OCI-LY7 (cell line): ENCODE measurements at regions not wholly inside any gene's neighbourhood (a gene's known extent, or its start where the extent isn't known, plus 50 kb on each side); places are given as distances from the start of the nearest gene placed in this dataset.

ENCODE experiments used
- BruUV-seq: library from RNA; stranded (reverse); fragments of 400-500 nt; replicated peaks from 2 replicates; lab custom pipeline; 2021; lab: Mats Ljungman, UMichigan
- CTCF ChIA-PET: fragments of 300-600 bp; sonication (Branson Sonifier 250); formaldehyde crosslinking; loops from one replicate; lab custom pipeline; 2022; ENCODE audit warnings: antibody characterized with exemption; ENCODE audit not compliant: unreplicated experiment; lab: Charles Lee
- POLR2A ChIA-PET: fragments of 300-600 bp; sonication (Branson Sonifier 250); formaldehyde crosslinking; loops from one replicate; lab custom pipeline; 2022; ENCODE audit warnings: antibody characterized with exemption; lab: Charles Lee
- DNase-seq: peaks from one replicate; pipeline ENCODE4 v3.0.0-alpha.2; 2015; ENCODE audit warnings: low spot score
- H2AFZ ChIP-seq: fragments of 200-600 bp; sonication (generic), shearing (Covaris generic); 2 replicates; pipeline ENCODE4 v1.6.1; 2014; ENCODE audit warnings: mild to moderate bottlenecking, antibody characterized with exemption, low read length, moderate library complexity
- H3K27ac ChIP-seq: fragments of 200-600 bp; sonication (generic); 2 replicates; pipeline ENCODE4 v1.5.1; 2014; ENCODE audit warnings: mixed run types, low read depth, mild to moderate bottlenecking, moderate library complexity, low read length, inconsistent platforms; ENCODE audit not compliant: poor library complexity, severe bottlenecking
- H3K36me3 ChIP-seq: fragments of 200-600 bp; sonication (generic); 2 replicates; pipeline ENCODE4 v1.6.1; 2014; ENCODE audit warnings: mild to moderate bottlenecking, antibody characterized with exemption, low read length, moderate library complexity, mixed read lengths; ENCODE audit not compliant: insufficient read depth
- H3K4me1 ChIP-seq: fragments of 200-600 bp; sonication (generic); 2 replicates; pipeline ENCODE4 v1.5.1; 2014; ENCODE audit warnings: mild to moderate bottlenecking, low read length; ENCODE audit not compliant: insufficient read depth, poor library complexity, severe bottlenecking
- H3K4me2 ChIP-seq: fragments of 200-600 bp; sonication (generic); 2 replicates; pipeline ENCODE4 v1.6.1; 2014; ENCODE audit warnings: mild to moderate bottlenecking, low read length
- H3K4me3 ChIP-seq: fragments of 200-600 bp; sonication (generic); 2 replicates; pipeline ENCODE4 v1.5.1; 2014; ENCODE audit warnings: mild to moderate bottlenecking, low read depth, low read length; ENCODE audit not compliant: poor library complexity, severe bottlenecking
- H3K79me2 ChIP-seq: fragments of 200-600 bp; sonication (generic); 2 replicates; pipeline ENCODE4 v1.6.1; 2016; ENCODE audit warnings: low read depth, mild to moderate bottlenecking, low read length, moderate library complexity, mixed read lengths; ENCODE audit not compliant: insufficient read depth
- H3K9me2 ChIP-seq: fragments of 200-600 bp; sonication (generic); 2 replicates; pipeline ENCODE4 v1.6.1; 2016; ENCODE audit warnings: mild to moderate bottlenecking, low read length, mixed read lengths; ENCODE audit not compliant: insufficient read depth
- H3K9me3 ChIP-seq: fragments of 200-600 bp; sonication (generic); 2 replicates; pipeline ENCODE4 v1.6.1; 2014; ENCODE audit warnings: mild to moderate bottlenecking, mixed run types, low read length, mixed read lengths
- H4K20me1 ChIP-seq: fragments of 200-600 bp; sonication (generic); 2 replicates; pipeline ENCODE4 v1.6.1; 2014; ENCODE audit warnings: mild to moderate bottlenecking, antibody characterized with exemption, low read length, moderate library complexity, mixed read lengths; ENCODE audit not compliant: insufficient read depth
- CTCF ChIP-seq: fragments of 200-600 bp; sonication (generic); conservative IDR thresholded peaks from 2 replicates; pipeline ENCODE4 v1.5.1; 2014; ENCODE audit warnings: mild to moderate bottlenecking, antibody characterized with exemption, low read length, moderate library complexity, mixed read lengths
- EZH2phosphoT487 ChIP-seq: fragments of 200-600 bp; sonication (generic); IDR thresholded peaks from 2 replicates; pipeline ENCODE4 v1.6.1; 2018; ENCODE audit warnings: low read depth, borderline replicate concordance, mild to moderate bottlenecking, mixed run types, antibody characterized with exemption, low read length, moderate library complexity, mixed read lengths
- intact Hi-C: fragments of 100-400 bp; cut with micrococcal nuclease; formaldehyde crosslinking; loops from one replicate; pipeline ENCODE4 v1.10.0; 2022; ENCODE audit not compliant: unreplicated experiment

- CTCF ChIA-PET = no interaction called here
- Histone ChIP-seq H3K27ac (no peak overlapping the region), H3K4me1 (no peaks in the 10 kb centered on the region), H2AFZ (no peak overlapping the region), H3K9me3 (no peaks in the 10 kb centered on the region), H3K79me2 (no peaks in the 10 kb centered on the region), H3K9me2 (no peaks in the 10 kb centered on the region), H3K4me2 (no peak overlapping the region), H4K20me1 (no peaks in the 10 kb centered on the region), H3K4me3 (no peak overlapping the region), H3K36me3 (no peaks in the 10 kb centered on the region)
- DNase-seq = no peak
- POLR2A ChIA-PET = interaction anchor here (1.0 kb wide), 1 partner anchor 29 kb away, joined by 3 read pairs; no protein-coding TSS in a partner anchor
- BruUV-seq = no TSS peak
- intact Hi-C loops = no loop called here
- no peak for TF ChIP-seq EZH2phosphoT487
- no peak for TF ChIP-seq CTCF
These were observed 238.4 kb upstream of the ETAA1 start for GRCh38 chr2:67158718-67159117.

- CTCF ChIA-PET = no interaction called here
- intact Hi-C loops = no loop called here
- DNase-seq = no peak
- BruUV-seq = no TSS peak
- Histone ChIP-seq H3K4me3 (no peak overlapping the region), H3K9me2 (no peaks in the 10 kb centered on the region), H3K27ac (no peak overlapping the region), H4K20me1 (no peaks in the 10 kb centered on the region), H3K4me1 (no peaks in the 10 kb centered on the region), H3K79me2 (no peaks in the 10 kb centered on the region), H3K36me3 (no peaks in the 10 kb centered on the region), H3K9me3 (no peaks in the 10 kb centered on the region), H3K4me2 (no peak overlapping the region), H2AFZ (no peak overlapping the region)
- no peak for TF ChIP-seq CTCF
- no peak for TF ChIP-seq EZH2phosphoT487
- POLR2A ChIA-PET = no interaction called here
These were observed 237.2 kb upstream of the ETAA1 start for GRCh38 chr2:67159929-67160328.

- no peaks in the 10 kb centered on the region for H3K9me3 ChIP-seq
- no peak overlapping the region for H3K4me2 ChIP-seq
- H4K20me1 ChIP-seq = no peaks in the 10 kb centered on the region
- H3K4me1 ChIP-seq = no peaks in the 10 kb centered on the region
- no TSS peak for BruUV-seq
- H2AFZ ChIP-seq = no peak overlapping the region
- TF ChIP-seq EZH2phosphoT487 = no peak
- TF ChIP-seq CTCF = no peak
- H3K9me2 ChIP-seq = no peaks in the 10 kb centered on the region
- no peak for DNase-seq
- ChIA-PET POLR2A (interaction anchor here (0.7 kb wide), 1 partner anchor 14 kb away, joined by 3 read pairs; no protein-coding TSS in a partner anchor), CTCF (no interaction called here)
- H3K36me3 ChIP-seq = no peaks in the 10 kb centered on the region
- no peak overlapping the region for H3K4me3 ChIP-seq
- no peaks in the 10 kb centered on the region for H3K79me2 ChIP-seq
- no peak overlapping the region for H3K27ac ChIP-seq
- intact Hi-C loops = no loop called here
These were observed 232.2 kb upstream of the ETAA1 start for GRCh38 chr2:67164771-67165522.
